ENCODE measurements at regions not wholly inside any gene's neighbourhood (a gene's known extent, or its start where the extent isn't known, plus 50 kb on each side); places are given as distances from the start of the nearest gene placed in this dataset.

DNA sequence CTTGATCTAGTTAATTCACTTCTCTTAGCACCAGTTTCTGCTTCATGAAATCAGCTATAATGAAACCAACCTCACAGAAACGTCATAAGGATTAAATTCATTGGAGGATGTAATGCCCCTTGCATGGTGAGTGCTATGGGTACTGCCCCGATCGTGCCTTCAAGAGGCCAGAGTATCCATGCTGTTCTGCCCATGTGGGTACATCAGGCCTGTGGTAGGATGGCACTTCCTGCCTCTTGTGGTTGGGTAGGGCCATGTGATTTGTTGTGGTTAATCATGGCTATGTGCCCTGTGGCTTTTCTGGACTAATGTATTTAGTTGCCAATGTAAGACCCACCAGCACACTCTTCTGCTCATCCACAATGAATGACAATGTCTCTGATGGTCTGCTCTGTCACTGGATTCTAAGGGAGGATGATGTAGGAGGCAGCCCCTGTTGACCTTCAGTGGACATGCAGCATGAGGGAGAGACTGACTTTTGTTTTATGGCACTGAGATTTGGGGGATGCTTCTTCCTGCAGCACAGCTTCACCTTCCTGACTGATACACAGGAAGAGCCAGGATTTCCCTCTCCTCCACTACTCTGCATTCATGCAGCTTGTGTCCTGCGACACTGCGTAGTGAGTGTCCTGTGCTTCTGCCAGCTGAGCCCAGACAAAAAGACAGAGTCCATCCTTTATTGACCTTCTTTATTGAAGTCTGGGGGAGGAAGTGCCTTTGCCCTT is 66.2 kb downstream of the DHCR7 start:
- WGBS (ENCODE audit: extremely low coverage, insufficient read length, low lambda C conversion rate): no CpG with 5 or more reads among the region's 5 CpGs
- DNase-seq: no peak
- H4K8ac ChIP-seq (replicated peaks; ENCODE audit: insufficient read length, low read depth, low read length): no peak overlapping the region
- Mint-ChIP-seq H3K4me1 (peaks cover 0 to 6% of the 10 kb centered on the region in 2 experiments; a peak in 3 of 4 replicates), H3K9me3 (peaks cover 2 to 22% of the 10 kb centered on the region in 2 experiments), H3K27me3 (ENCODE audit: low read depth) (peaks cover 33% of the 10 kb centered on the region), H3K4me3 (no peak overlapping the region), H3K36me3 (ENCODE audit: insufficient read depth in 1 of 3, low read depth in 3 of 3) (no peaks in the 10 kb centered on the region; a peak in 1 of 7 replicates), H3K27ac (no peak overlapping the region)
- H3K9me3 ChIP-seq (ENCODE audit: control insufficient read depth, low read depth, low read length): no peaks in the 10 kb centered on the region
- H3K9ac ChIP-seq (ENCODE audit: extremely low read depth, insufficient read length, low read length): no peak overlapping the region
- H2AK5ac ChIP-seq (ENCODE audit: insufficient read length, low read length): no peak overlapping the region
- H2BK5ac ChIP-seq (ENCODE audit: insufficient read length, low read length): no peak overlapping the region
- no peaks in the 10 kb centered on the region for H3K27me3 ChIP-seq (ENCODE audit: insufficient read depth, low read length)
- H2BK120ac ChIP-seq (ENCODE audit: low read depth, low read length, poor library complexity, severe bottlenecking): no peak overlapping the region
- no peak overlapping the region for H3K23ac ChIP-seq (ENCODE audit: insufficient read length, low read depth, low read length)
- no peak overlapping the region for H2AFZ ChIP-seq (ENCODE audit: low read length)
- no peak overlapping the region for H2BK20ac ChIP-seq (ENCODE audit: low read depth, low read length, poor library complexity, severe bottlenecking)
- H3K4ac ChIP-seq (ENCODE audit: low read depth, low read length): no peak overlapping the region
- no peak overlapping the region for H4K91ac ChIP-seq (ENCODE audit: insufficient read length, low read depth, low read length)
- no peak overlapping the region for H3K18ac ChIP-seq (ENCODE audit: insufficient read length, low read depth, low read length)
- no peaks in the 10 kb centered on the region for H4K20me1 ChIP-seq (ENCODE audit: control insufficient read depth, insufficient read depth, insufficient read length)
- H3K27ac ChIP-seq (ENCODE audit: insufficient read length, low read depth, low read length): no peak overlapping the region
- H3K14ac ChIP-seq (ENCODE audit: insufficient read depth, low read length): no peak overlapping the region
- peaks cover 4% of the 10 kb centered on the region for H3K4me1 ChIP-seq (ENCODE audit: insufficient read depth, low read length)
- TF ChIP-seq, protein P1, sequence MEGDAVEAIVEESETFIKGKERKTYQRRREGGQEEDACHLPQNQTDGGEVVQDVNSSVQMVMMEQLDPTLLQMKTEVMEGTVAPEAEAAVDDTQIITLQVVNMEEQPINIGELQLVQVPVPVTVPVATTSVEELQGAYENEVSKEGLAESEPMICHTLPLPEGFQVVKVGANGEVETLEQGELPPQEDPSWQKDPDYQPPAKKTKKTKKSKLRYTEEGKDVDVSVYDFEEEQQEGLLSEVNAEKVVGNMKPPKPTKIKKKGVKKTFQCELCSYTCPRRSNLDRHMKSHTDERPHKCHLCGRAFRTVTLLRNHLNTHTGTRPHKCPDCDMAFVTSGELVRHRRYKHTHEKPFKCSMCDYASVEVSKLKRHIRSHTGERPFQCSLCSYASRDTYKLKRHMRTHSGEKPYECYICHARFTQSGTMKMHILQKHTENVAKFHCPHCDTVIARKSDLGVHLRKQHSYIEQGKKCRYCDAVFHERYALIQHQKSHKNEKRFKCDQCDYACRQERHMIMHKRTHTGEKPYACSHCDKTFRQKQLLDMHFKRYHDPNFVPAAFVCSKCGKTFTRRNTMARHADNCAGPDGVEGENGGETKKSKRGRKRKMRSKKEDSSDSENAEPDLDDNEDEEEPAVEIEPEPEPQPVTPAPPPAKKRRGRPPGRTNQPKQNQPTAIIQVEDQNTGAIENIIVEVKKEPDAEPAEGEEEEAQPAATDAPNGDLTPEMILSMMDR (conservative IDR thresholded peaks at IDR 0.05): no peak
- H3K4me2 ChIP-seq (ENCODE audit: insufficient read depth, insufficient read length, low read length): no peak overlapping the region
- H3K56ac ChIP-seq (ENCODE audit: insufficient read length, low read depth, low read length): no peak overlapping the region
- H3K23me2 ChIP-seq (ENCODE audit: insufficient read length, low read depth, low read length, poor library complexity, severe bottlenecking): no peaks in the 10 kb centered on the region
- no peaks in the 10 kb centered on the region for H3K79me1 ChIP-seq (ENCODE audit: insufficient read depth, low read depth, low read length, poor library complexity, severe bottlenecking)
- H2BK12ac ChIP-seq (ENCODE audit: insufficient read length, low read depth, low read length): no peak overlapping the region
- no peak overlapping the region for H3T11ph ChIP-seq (ENCODE audit: low read length)
- H3K79me2 ChIP-seq (ENCODE audit: insufficient read depth, low read length): no peaks in the 10 kb centered on the region
- no peak overlapping the region for H4K5ac ChIP-seq (ENCODE audit: insufficient read length, low read depth, low read length)
- H2BK15ac ChIP-seq (ENCODE audit: low read depth, low read length): no peak overlapping the region

Measured in H9 (cell line).